CD4-positive, alpha-beta T cell treated with Interleukin-17A for 4 hours (primary cell): ENCODE measurements at regions not wholly inside any gene's neighbourhood (a gene's known extent, or its start where the extent isn't known, plus 50 kb on each side); places are given as distances from the start of the nearest gene placed in this dataset.

Experiments
- DNase-seq: peaks from one replicate; pipeline ENCODE4 v3.0.0-alpha.2; 2020; ENCODE audit warnings: mixed read lengths

- no peak for DNase-seq
Measured at GRCh38 chr9:79800578-79800977, 228.8 kb downstream of the TLE4 start.

- DNase-seq = no peak
Measured at GRCh38 chr9:79799691-79800335, 228.0 kb downstream of the TLE4 start.

- DNase-seq = no peak
Measured at GRCh38 chr9:79798450-79798849, 226.7 kb downstream of the TLE4 start.

GRCh38 chr9:79796411-79796810, 224.6 kb downstream of the TLE4 start:
- no peak for DNase-seq

GRCh38 chr9:79788662-79789061, 216.9 kb downstream of the TLE4 start:
- no peak for DNase-seq

GRCh38 chr9:79781263-79781662, 209.5 kb downstream of the TLE4 start:
- DNase-seq = no peak

- DNase-seq = no peak
Measured at GRCh38 chr9:79780559-79780958, 208.8 kb downstream of the TLE4 start.

- no peak for DNase-seq
Measured at GRCh38 chr9:79779901-79780300, 208.1 kb downstream of the TLE4 start.

GRCh38 chr9:79778581-79778980, 206.8 kb downstream of the TLE4 start:
- no peak for DNase-seq

- DNase-seq = no peak
Measured at GRCh38 chr9:79776581-79776980, 204.8 kb downstream of the TLE4 start.
